ENCODE measurements at regions not wholly inside any gene's neighbourhood (a gene's known extent, or its start where the extent isn't known, plus 50 kb on each side); places are given as distances from the start of the nearest gene placed in this dataset.
A peak's percentile ranks its signal among the peaks of the same experiment; 100 is the strongest.

- no peak for ATAC-seq (ENCODE audit: insufficient read depth, low read depth)
- H4K20me1 ChIP-seq (ENCODE audit: insufficient read depth, low read length), result no peaks in the 10 kb centered on the region
- H3K27me3 ChIP-seq (ENCODE audit: insufficient read depth, low read length, poor library complexity), result peaks cover 8% of the 10 kb centered on the region
- H2AFZ ChIP-seq (ENCODE audit: low read depth, low read length), result no peak overlapping the region
- H3K36me3 ChIP-seq (ENCODE audit: insufficient read depth, low read length), result no peaks in the 10 kb centered on the region
- no peak overlapping the region for H3K4me3 ChIP-seq (ENCODE audit: low read depth in 1 of 2, low read length in 2 of 2)
- no peak overlapping the region for H3K27ac ChIP-seq (ENCODE audit: low read length)
- H3K9ac ChIP-seq (ENCODE audit: low read depth, low read length), result no peak overlapping the region
- no peaks in the 10 kb centered on the region for H3K79me2 ChIP-seq (ENCODE audit: insufficient read depth, low read length)
- no peaks in the 10 kb centered on the region for H3K9me3 ChIP-seq (ENCODE audit: insufficient read depth, low read length, severe bottlenecking)
- H3K4me1 ChIP-seq (ENCODE audit: insufficient read depth, low read length), result no peaks in the 10 kb centered on the region
- no peak for TF ChIP-seq CTCF (IDR thresholded peaks at IDR 0.05; ENCODE audit: borderline replicate concordance, extremely low read depth, low read length, poor library complexity, severe bottlenecking)
- no peak for TF ChIP-seq EZH2 (IDR thresholded peaks at IDR 0.05; ENCODE audit: borderline replicate concordance, low read depth, low read length, severe bottlenecking)
- no peak overlapping the region for H3K4me2 ChIP-seq (ENCODE audit: insufficient read depth, low read length)
- no peak for DNase-seq
These were observed 188.7 kb downstream of the KITLG start for GRCh38 chr12:88391556-88391955.

- Histone ChIP-seq H3K4me1 (ENCODE audit: insufficient read depth, low read length) (no peaks in the 10 kb centered on the region), H3K9ac (ENCODE audit: low read depth, low read length) (no peak overlapping the region), H2AFZ (ENCODE audit: low read depth, low read length) (no peak overlapping the region), H3K4me2 (ENCODE audit: insufficient read depth, low read length) (no peak overlapping the region), H3K4me3 (ENCODE audit: low read depth in 1 of 2, low read length in 2 of 2) (no peak overlapping the region), H3K36me3 (ENCODE audit: insufficient read depth, low read length) (no peaks in the 10 kb centered on the region), H4K20me1 (ENCODE audit: insufficient read depth, low read length) (no peaks in the 10 kb centered on the region), H3K27ac (ENCODE audit: low read length) (no peak overlapping the region), H3K79me2 (ENCODE audit: insufficient read depth, low read length) (no peaks in the 10 kb centered on the region), H3K27me3 (ENCODE audit: insufficient read depth, low read length, poor library complexity) (peaks cover 9% of the 10 kb centered on the region), H3K9me3 (ENCODE audit: insufficient read depth, low read length, severe bottlenecking) (no peaks in the 10 kb centered on the region)
- ATAC-seq (ENCODE audit: insufficient read depth, low read depth) (peak; percentile 27; the same call in 2 of the 3 replicates), DNase-seq (no peak)
- TF ChIP-seq EZH2 (IDR thresholded peaks at IDR 0.05; ENCODE audit: borderline replicate concordance, low read depth, low read length, severe bottlenecking) (no peak), CTCF (IDR thresholded peaks at IDR 0.05; ENCODE audit: borderline replicate concordance, extremely low read depth, low read length, poor library complexity, severe bottlenecking) (peak; percentile 56)
These were observed 187.1 kb downstream of the KITLG start for GRCh38 chr12:88393017-88393767.

- no peak overlapping the region for H3K9ac ChIP-seq (ENCODE audit: low read depth, low read length)
- DNase-seq (no peak), ATAC-seq (ENCODE audit: insufficient read depth, low read depth) (no peak)
- no peak overlapping the region for H3K4me2 ChIP-seq (ENCODE audit: insufficient read depth, low read length)
- H3K79me2 ChIP-seq (ENCODE audit: insufficient read depth, low read length), result no peaks in the 10 kb centered on the region
- no peaks in the 10 kb centered on the region for H4K20me1 ChIP-seq (ENCODE audit: insufficient read depth, low read length)
- TF ChIP-seq CTCF (IDR thresholded peaks at IDR 0.05; ENCODE audit: borderline replicate concordance, extremely low read depth, low read length, poor library complexity, severe bottlenecking) (no peak), EZH2 (IDR thresholded peaks at IDR 0.05; ENCODE audit: borderline replicate concordance, low read depth, low read length, severe bottlenecking) (no peak)
- H3K27ac ChIP-seq (ENCODE audit: low read length), result no peak overlapping the region
- H3K4me3 ChIP-seq (ENCODE audit: low read depth in 1 of 2, low read length in 2 of 2), result no peak overlapping the region
- peaks cover 3% of the 10 kb centered on the region for H3K27me3 ChIP-seq (ENCODE audit: insufficient read depth, low read length, poor library complexity)
- H2AFZ ChIP-seq (ENCODE audit: low read depth, low read length), result no peak overlapping the region
- no peaks in the 10 kb centered on the region for H3K36me3 ChIP-seq (ENCODE audit: insufficient read depth, low read length)
- no peaks in the 10 kb centered on the region for H3K4me1 ChIP-seq (ENCODE audit: insufficient read depth, low read length)
- H3K9me3 ChIP-seq (ENCODE audit: insufficient read depth, low read length, severe bottlenecking), result no peaks in the 10 kb centered on the region
These were observed 182.2 kb downstream of the KITLG start for GRCh38 chr12:88398031-88398430.

All from DND-41 (cell line).